ENCODE measurements at regions not wholly inside any gene's neighbourhood (a gene's known extent, or its start where the extent isn't known, plus 50 kb on each side); places are given as distances from the start of the nearest gene placed in this dataset.

DNA sequence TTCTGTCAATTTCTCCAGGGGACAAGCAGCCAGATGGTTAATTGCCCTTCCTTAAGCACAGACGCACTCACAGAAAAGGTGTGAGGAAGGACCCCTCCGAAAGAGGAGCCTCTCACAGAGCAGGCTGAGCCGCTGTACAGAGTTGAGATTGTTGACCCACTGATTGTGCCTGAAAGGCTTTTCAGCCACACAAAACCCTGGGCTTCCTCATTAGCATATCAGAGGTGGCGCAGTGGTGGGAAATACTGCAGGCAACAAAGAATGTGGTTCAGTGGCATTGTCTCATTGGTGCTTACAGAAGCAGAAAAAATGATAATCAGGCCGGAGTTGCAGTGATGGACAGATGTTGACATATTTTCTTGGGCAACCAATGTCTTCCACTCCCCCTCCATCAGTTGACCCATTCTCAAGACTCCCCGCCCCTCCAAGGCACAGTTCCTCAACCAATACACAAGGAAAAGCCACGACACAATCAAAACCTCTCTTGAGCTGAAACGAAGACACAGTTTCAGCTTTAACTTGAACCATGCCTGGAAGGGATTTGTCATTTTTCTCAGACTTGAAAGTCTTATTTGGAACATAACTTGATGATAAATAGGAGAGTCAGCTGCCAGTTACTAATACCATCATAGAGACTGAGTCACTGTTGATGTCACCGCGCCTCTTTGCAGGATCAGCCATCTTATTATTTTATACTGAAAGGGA lies 53.1 kb downstream of the ATXN3L start:
- Histone ChIP-seq H3K27ac (no peak overlapping the region), H3K9me3 (no peaks in the 10 kb centered on the region), H3K4me3 (no peak overlapping the region), H3K36me3 (no peaks in the 10 kb centered on the region), H3K27me3 (no peaks in the 10 kb centered on the region), H3K4me1 (no peaks in the 10 kb centered on the region)
- TF ChIP-seq, protein P1, sequence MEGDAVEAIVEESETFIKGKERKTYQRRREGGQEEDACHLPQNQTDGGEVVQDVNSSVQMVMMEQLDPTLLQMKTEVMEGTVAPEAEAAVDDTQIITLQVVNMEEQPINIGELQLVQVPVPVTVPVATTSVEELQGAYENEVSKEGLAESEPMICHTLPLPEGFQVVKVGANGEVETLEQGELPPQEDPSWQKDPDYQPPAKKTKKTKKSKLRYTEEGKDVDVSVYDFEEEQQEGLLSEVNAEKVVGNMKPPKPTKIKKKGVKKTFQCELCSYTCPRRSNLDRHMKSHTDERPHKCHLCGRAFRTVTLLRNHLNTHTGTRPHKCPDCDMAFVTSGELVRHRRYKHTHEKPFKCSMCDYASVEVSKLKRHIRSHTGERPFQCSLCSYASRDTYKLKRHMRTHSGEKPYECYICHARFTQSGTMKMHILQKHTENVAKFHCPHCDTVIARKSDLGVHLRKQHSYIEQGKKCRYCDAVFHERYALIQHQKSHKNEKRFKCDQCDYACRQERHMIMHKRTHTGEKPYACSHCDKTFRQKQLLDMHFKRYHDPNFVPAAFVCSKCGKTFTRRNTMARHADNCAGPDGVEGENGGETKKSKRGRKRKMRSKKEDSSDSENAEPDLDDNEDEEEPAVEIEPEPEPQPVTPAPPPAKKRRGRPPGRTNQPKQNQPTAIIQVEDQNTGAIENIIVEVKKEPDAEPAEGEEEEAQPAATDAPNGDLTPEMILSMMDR (IDR thresholded peaks at IDR 0.05) = no peak
- TF ChIP-seq POLR2AphosphoS5 (IDR thresholded peaks at IDR 0.05) (no peak), POLR2A (IDR thresholded peaks at IDR 0.05) (no peak), EP300 (IDR thresholded peaks at IDR 0.05) (no peak)
- DNase-seq = no peak
- intact Hi-C loops (cut with DNase I) = no loop called here
- WGBS, 2 donors = 92% methylated on average over 10 of the region's 10 CpGs

DNA sequence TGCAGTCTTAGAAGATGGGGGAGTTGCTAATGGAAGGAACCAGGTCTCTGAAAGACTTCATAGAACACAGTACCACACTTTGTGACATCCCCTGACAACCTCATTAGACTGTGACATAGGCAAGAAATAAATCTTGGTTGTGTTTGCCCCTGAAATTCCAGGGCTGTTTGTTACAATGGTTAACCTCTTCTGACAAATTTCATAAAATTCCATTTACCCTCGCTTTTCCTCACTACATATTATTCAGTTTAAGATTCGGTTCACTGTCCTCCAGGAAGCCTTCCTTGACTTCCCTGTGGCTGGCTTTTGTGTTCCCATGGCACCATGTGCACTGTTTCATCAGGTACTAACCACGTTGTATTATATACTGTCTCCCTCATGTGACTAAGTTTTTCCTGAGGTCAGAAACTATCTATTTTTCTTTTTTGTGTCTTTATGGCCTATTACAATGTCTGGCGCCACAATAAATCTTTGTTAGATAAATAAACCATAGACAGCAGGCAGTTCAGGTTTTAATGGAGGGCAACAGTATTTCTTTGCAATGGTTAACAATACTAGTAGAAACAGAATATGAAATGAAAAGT lies 54.2 kb downstream of the ATXN3L start:
- TF ChIP-seq, protein P1 (IDR thresholded peaks at IDR 0.05) = no peak
- TF ChIP-seq POLR2A (IDR thresholded peaks at IDR 0.05) (no peak), POLR2AphosphoS5 (IDR thresholded peaks at IDR 0.05) (no peak), EP300 (IDR thresholded peaks at IDR 0.05) (no peak)
- Histone ChIP-seq H3K36me3 (no peaks in the 10 kb centered on the region), H3K4me1 (no peaks in the 10 kb centered on the region), H3K27ac (no peak overlapping the region), H3K9me3 (no peaks in the 10 kb centered on the region), H3K27me3 (no peaks in the 10 kb centered on the region), H3K4me3 (no peak overlapping the region)
- 40 to 74% methylated on average over 4 of the region's 4 CpGs for WGBS, 2 donors
- intact Hi-C loops (cut with DNase I) = no loop called here
- no peak for DNase-seq

DNA sequence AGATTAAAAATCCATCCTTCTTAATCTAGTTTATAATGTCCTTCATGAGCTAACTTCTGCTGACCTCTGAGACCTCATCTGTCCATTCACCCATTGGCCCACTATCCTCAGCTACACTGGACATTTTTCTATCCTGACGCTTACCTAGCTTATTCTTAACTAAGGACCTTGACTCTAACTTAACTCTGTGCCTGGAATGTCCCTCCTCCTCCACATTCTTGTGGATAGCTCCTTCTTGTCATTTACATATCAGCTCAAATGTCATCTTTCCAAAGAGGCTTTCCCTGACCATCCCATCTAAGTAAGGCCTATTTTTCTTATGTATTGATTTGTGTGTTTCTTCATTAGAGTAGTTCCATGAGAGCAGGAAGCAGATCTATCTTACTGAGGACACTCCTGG lies 54.7 kb downstream of the ATXN3L start:
- Histone ChIP-seq H3K27ac (no peak overlapping the region), H3K36me3 (no peaks in the 10 kb centered on the region), H3K4me3 (no peak overlapping the region), H3K27me3 (no peaks in the 10 kb centered on the region), H3K9me3 (no peaks in the 10 kb centered on the region), H3K4me1 (no peaks in the 10 kb centered on the region)
- TF ChIP-seq POLR2AphosphoS5 (IDR thresholded peaks at IDR 0.05) (no peak), POLR2A (IDR thresholded peaks at IDR 0.05) (no peak), EP300 (IDR thresholded peaks at IDR 0.05) (no peak)
- TF ChIP-seq, protein P1 (IDR thresholded peaks at IDR 0.05) = no peak
- intact Hi-C loops (cut with DNase I) = no loop called here
- DNase-seq = no peak
- 85 to 96% methylated on average over 1 of the region's 1 CpG for WGBS, 2 donors

DNA sequence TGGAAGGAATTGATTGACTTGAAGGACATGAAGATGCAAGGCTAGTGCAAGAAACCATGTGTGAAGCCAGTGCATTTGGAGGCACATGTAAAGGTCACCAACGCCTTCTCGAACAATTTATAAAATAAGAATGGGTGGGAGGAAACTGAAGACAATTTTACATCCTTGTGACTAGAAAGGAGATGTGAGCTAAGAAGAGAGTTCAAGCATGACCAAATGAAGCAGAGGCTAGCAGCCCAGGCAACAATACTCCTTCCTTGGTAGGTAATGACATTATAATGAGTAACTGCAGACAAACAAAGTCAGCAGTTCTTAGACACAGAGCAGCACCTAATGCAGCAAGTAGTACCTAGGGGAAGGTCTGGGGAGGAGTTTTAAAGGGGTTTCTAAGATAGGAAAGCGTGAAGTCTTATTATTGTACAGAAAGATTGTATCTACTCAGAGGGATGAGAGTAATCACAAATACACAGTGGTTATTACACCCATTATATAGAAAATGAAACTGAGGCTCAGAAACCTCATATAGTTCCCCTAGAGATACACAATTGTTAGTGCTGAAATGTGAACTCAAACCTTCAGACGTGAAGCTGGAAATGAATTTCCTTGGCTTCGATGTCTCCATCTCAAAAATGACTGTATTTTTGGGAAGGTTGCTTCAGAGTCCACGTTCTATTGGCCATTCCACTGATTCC lies 56.1 kb downstream of the ATXN3L start:
- no peak overlapping the region for H3K27ac ChIP-seq
- H3K9me3 ChIP-seq = no peaks in the 10 kb centered on the region
- H3K27me3 ChIP-seq = no peaks in the 10 kb centered on the region
- WGBS, 2 donors = 84 to 93% methylated on average over 6 of the region's 6 CpGs
- no peaks in the 10 kb centered on the region for H3K36me3 ChIP-seq
- TF ChIP-seq EP300 (IDR thresholded peaks at IDR 0.05) (no peak), POLR2AphosphoS5 (IDR thresholded peaks at IDR 0.05) (no peak)
- H3K4me1 ChIP-seq = no peaks in the 10 kb centered on the region
- no peak for DNase-seq
- H3K4me3 ChIP-seq = no peak overlapping the region
- intact Hi-C loops (cut with DNase I) = no loop called here

DNA sequence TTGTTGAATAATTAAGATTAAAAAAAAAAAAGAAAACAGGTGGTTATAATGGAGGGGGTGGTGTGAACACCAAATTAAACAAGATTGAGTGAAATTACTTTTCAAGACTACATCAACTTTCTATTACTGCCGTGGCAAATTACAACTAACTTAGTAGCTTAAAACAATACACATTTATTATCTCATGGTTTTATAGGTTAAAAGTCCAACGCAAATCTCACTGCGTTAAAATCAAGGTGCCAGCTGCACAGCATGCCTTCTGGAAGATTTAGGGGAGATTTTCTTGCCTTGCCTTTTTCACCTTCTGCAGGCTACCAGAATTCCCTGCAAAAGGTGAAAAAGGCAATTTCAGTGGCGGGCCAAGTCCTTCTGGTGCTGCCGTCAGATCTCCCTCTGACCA lies 58.5 kb downstream of the ATXN3L start:
- Histone ChIP-seq H3K36me3 (no peaks in the 10 kb centered on the region), H3K9me3 (no peaks in the 10 kb centered on the region), H3K4me3 (no peak overlapping the region), H3K4me1 (no peaks in the 10 kb centered on the region), H3K27me3 (no peaks in the 10 kb centered on the region), H3K27ac (no peak overlapping the region)
- TF ChIP-seq POLR2AphosphoS5 (IDR thresholded peaks at IDR 0.05) = no peak
- TF ChIP-seq, protein P1 (IDR thresholded peaks at IDR 0.05) = no peak
- TF ChIP-seq POLR2A (IDR thresholded peaks at IDR 0.05) = no peak
- no peak for TF ChIP-seq EP300 (IDR thresholded peaks at IDR 0.05)
- WGBS, 2 donors = 15 to 73% methylated on average over 5 of the region's 5 CpGs
- intact Hi-C loops (cut with DNase I) = no loop called here
- no peak for DNase-seq
